ENCODE measurements at regions not wholly inside any gene's neighbourhood (a gene's known extent, or its start where the extent isn't known, plus 50 kb on each side); places are given as distances from the start of the nearest gene placed in this dataset.

GRCh38 chr19:29320618-29321017, 107.7 kb upstream of the UQCRFS1 start:
- Mint-ChIP-seq H3K4me1 (ENCODE audit: low read depth in 2 of 2) (no peaks in the 10 kb centered on the region), H3K9me3 (no peaks in the 10 kb centered on the region), H3K27me3 (peaks cover 6 to 9% of the 10 kb centered on the region in 2 donors), H3K36me3 (no peaks in the 10 kb centered on the region), H3K4me3 (no peak overlapping the region), H3K27ac (no peak overlapping the region)
- peak; percentile 39 for DNase-seq (ENCODE audit: low spot score)
- no peak for ATAC-seq

GRCh38 chr19:29321116-29321515, 108.2 kb upstream of the UQCRFS1 start:
- DNase-seq (ENCODE audit: low spot score) (peak; percentile 48), ATAC-seq (no peak)
- no peaks in the 10 kb centered on the region for H3K9me3 Mint-ChIP-seq
- H3K36me3 Mint-ChIP-seq, result no peaks in the 10 kb centered on the region
- peaks cover 6 to 9% of the 10 kb centered on the region in 2 donors for H3K27me3 Mint-ChIP-seq
- no peak overlapping the region for H3K27ac Mint-ChIP-seq
- H3K4me3 Mint-ChIP-seq, result no peak overlapping the region
- no peaks in the 10 kb centered on the region for H3K4me1 Mint-ChIP-seq (ENCODE audit: low read depth in 2 of 2)

- H3K36me3 Mint-ChIP-seq, result no peaks in the 10 kb centered on the region
- no peak for DNase-seq (ENCODE audit: low spot score)
- no peaks in the 10 kb centered on the region for H3K9me3 Mint-ChIP-seq
- no peak overlapping the region for H3K4me3 Mint-ChIP-seq
- ATAC-seq, result no peak
- H3K27ac Mint-ChIP-seq, result no peak overlapping the region
- peaks cover 9 to 12% of the 10 kb centered on the region in 2 donors for H3K27me3 Mint-ChIP-seq
- H3K4me1 Mint-ChIP-seq (ENCODE audit: low read depth in 2 of 2), result no peaks in the 10 kb centered on the region
Observed at GRCh38 chr19:29323021-29323430, 110.1 kb upstream of the UQCRFS1 start.

- Mint-ChIP-seq H3K4me3 (no peak overlapping the region), H3K36me3 (no peaks in the 10 kb centered on the region), H3K4me1 (ENCODE audit: low read depth in 2 of 2) (no peaks in the 10 kb centered on the region), H3K27ac (no peak overlapping the region), H3K9me3 (no peaks in the 10 kb centered on the region), H3K27me3 (peaks cover 9% of the 10 kb centered on the region in 2 donors)
- DNase-seq (ENCODE audit: low spot score) (peak; percentile 48), ATAC-seq (no peak)
Observed at GRCh38 chr19:29323440-29324290, 110.7 kb upstream of the UQCRFS1 start.

- no peak for ATAC-seq
- Mint-ChIP-seq H3K36me3 (no peaks in the 10 kb centered on the region), H3K27me3 (peaks cover 9% of the 10 kb centered on the region in 2 donors), H3K4me1 (ENCODE audit: low read depth in 2 of 2) (no peaks in the 10 kb centered on the region), H3K4me3 (no peak overlapping the region), H3K9me3 (no peaks in the 10 kb centered on the region), H3K27ac (no peak overlapping the region)
- peak; percentile 38 for DNase-seq (ENCODE audit: low spot score)
Observed at GRCh38 chr19:29324291-29324680, 111.3 kb upstream of the UQCRFS1 start.

GRCh38 chr19:29324717-29325116, 111.8 kb upstream of the UQCRFS1 start:
- H3K27ac Mint-ChIP-seq, result no peak overlapping the region

GRCh38 chr19:29325241-29325975, 112.5 kb upstream of the UQCRFS1 start:
- ATAC-seq (no peak), DNase-seq (ENCODE audit: low spot score) (peak; percentile 13)
- no peaks in the 10 kb centered on the region for H3K36me3 Mint-ChIP-seq
- no peaks in the 10 kb centered on the region for H3K9me3 Mint-ChIP-seq
- H3K4me1 Mint-ChIP-seq (ENCODE audit: low read depth in 2 of 2), result no peaks in the 10 kb centered on the region
- no peak overlapping the region for H3K27ac Mint-ChIP-seq
- H3K27me3 Mint-ChIP-seq, result peaks cover 6 to 8% of the 10 kb centered on the region in 2 donors
- H3K4me3 Mint-ChIP-seq, result no peak overlapping the region

More at GRCh38 chr19:29324717-29325116, 111.8 kb upstream of the UQCRFS1 start:
- no peak overlapping the region for H3K4me3 Mint-ChIP-seq
- DNase-seq (ENCODE audit: low spot score), result no peak
- H3K27me3 Mint-ChIP-seq, result peaks cover 9% of the 10 kb centered on the region in 2 donors
- ATAC-seq, result no peak
- no peaks in the 10 kb centered on the region for H3K9me3 Mint-ChIP-seq
- no peaks in the 10 kb centered on the region for H3K36me3 Mint-ChIP-seq
- no peaks in the 10 kb centered on the region for H3K4me1 Mint-ChIP-seq (ENCODE audit: low read depth in 2 of 2)

- no peaks in the 10 kb centered on the region for H3K36me3 Mint-ChIP-seq
- no peaks in the 10 kb centered on the region for H3K4me1 Mint-ChIP-seq (ENCODE audit: low read depth in 2 of 2)
- H3K27me3 Mint-ChIP-seq, result peaks cover 11 to 13% of the 10 kb centered on the region in 2 donors
- no peak for ATAC-seq
- peak; percentile 34 for DNase-seq (ENCODE audit: low spot score)
- H3K27ac Mint-ChIP-seq, result no peak overlapping the region
- H3K9me3 Mint-ChIP-seq, result no peaks in the 10 kb centered on the region
- H3K4me3 Mint-ChIP-seq, result no peak overlapping the region
Observed at GRCh38 chr19:29326351-29326750, 113.4 kb upstream of the UQCRFS1 start.

- Mint-ChIP-seq H3K27ac (no peak overlapping the region), H3K9me3 (no peaks in the 10 kb centered on the region), H3K27me3 (peaks cover 11 to 13% of the 10 kb centered on the region in 2 donors), H3K4me3 (no peak overlapping the region), H3K4me1 (ENCODE audit: low read depth in 2 of 2) (no peaks in the 10 kb centered on the region), H3K36me3 (no peaks in the 10 kb centered on the region)
- no peak for ATAC-seq
- DNase-seq (ENCODE audit: low spot score), result no peak
Observed at GRCh38 chr19:29326849-29327840, 114.2 kb upstream of the UQCRFS1 start.

- H3K27me3 Mint-ChIP-seq, result peaks cover 13 to 14% of the 10 kb centered on the region in 2 donors
- no peak overlapping the region for H3K4me3 Mint-ChIP-seq
- ATAC-seq (no peak), DNase-seq (ENCODE audit: low spot score) (no peak)
- H3K4me1 Mint-ChIP-seq (ENCODE audit: low read depth in 2 of 2), result no peaks in the 10 kb centered on the region
- H3K9me3 Mint-ChIP-seq, result no peaks in the 10 kb centered on the region
- H3K27ac Mint-ChIP-seq, result no peak overlapping the region
- H3K36me3 Mint-ChIP-seq, result no peaks in the 10 kb centered on the region
Observed at GRCh38 chr19:29328586-29328985, 115.6 kb upstream of the UQCRFS1 start.

- no peak overlapping the region for H3K27ac Mint-ChIP-seq
- H3K27me3 Mint-ChIP-seq, result peaks cover 13 to 15% of the 10 kb centered on the region in 2 donors
- no peaks in the 10 kb centered on the region for H3K36me3 Mint-ChIP-seq
- no peaks in the 10 kb centered on the region for H3K9me3 Mint-ChIP-seq
- ATAC-seq (no peak), DNase-seq (ENCODE audit: low spot score) (no peak)
- no peak overlapping the region for H3K4me3 Mint-ChIP-seq
- no peaks in the 10 kb centered on the region for H3K4me1 Mint-ChIP-seq (ENCODE audit: low read depth in 2 of 2)
Observed at GRCh38 chr19:29329460-29330134, 116.6 kb upstream of the UQCRFS1 start.

GRCh38 chr19:29336425-29336824, 123.5 kb upstream of the UQCRFS1 start:
- Mint-ChIP-seq H3K4me3 (no peak overlapping the region), H3K36me3 (peaks cover 6% of the 10 kb centered on the region), H3K27ac (no peak overlapping the region), H3K27me3 (peaks cover 14 to 25% of the 10 kb centered on the region in 2 donors), H3K4me1 (ENCODE audit: low read depth in 2 of 2) (no peaks in the 10 kb centered on the region), H3K9me3 (peaks cover 2% of the 10 kb centered on the region)
- no peak for ATAC-seq
- DNase-seq (ENCODE audit: low spot score), result no peak

GRCh38 chr19:29337029-29337428, 124.1 kb upstream of the UQCRFS1 start:
- ATAC-seq, result no peak
- H3K27me3 Mint-ChIP-seq, result peaks cover 14 to 25% of the 10 kb centered on the region in 2 donors
- H3K4me3 Mint-ChIP-seq, result no peak overlapping the region
- no peaks in the 10 kb centered on the region for H3K4me1 Mint-ChIP-seq (ENCODE audit: low read depth in 2 of 2)
- peaks cover 2% of the 10 kb centered on the region for H3K9me3 Mint-ChIP-seq
- peaks cover 11% of the 10 kb centered on the region for H3K36me3 Mint-ChIP-seq
- DNase-seq (ENCODE audit: low spot score), result no peak
- no peak overlapping the region for H3K27ac Mint-ChIP-seq
